ENCODE measurements at regions not wholly inside any gene's neighbourhood (a gene's known extent, or its start where the extent isn't known, plus 50 kb on each side); places are given as distances from the start of the nearest gene placed in this dataset.

DNA sequence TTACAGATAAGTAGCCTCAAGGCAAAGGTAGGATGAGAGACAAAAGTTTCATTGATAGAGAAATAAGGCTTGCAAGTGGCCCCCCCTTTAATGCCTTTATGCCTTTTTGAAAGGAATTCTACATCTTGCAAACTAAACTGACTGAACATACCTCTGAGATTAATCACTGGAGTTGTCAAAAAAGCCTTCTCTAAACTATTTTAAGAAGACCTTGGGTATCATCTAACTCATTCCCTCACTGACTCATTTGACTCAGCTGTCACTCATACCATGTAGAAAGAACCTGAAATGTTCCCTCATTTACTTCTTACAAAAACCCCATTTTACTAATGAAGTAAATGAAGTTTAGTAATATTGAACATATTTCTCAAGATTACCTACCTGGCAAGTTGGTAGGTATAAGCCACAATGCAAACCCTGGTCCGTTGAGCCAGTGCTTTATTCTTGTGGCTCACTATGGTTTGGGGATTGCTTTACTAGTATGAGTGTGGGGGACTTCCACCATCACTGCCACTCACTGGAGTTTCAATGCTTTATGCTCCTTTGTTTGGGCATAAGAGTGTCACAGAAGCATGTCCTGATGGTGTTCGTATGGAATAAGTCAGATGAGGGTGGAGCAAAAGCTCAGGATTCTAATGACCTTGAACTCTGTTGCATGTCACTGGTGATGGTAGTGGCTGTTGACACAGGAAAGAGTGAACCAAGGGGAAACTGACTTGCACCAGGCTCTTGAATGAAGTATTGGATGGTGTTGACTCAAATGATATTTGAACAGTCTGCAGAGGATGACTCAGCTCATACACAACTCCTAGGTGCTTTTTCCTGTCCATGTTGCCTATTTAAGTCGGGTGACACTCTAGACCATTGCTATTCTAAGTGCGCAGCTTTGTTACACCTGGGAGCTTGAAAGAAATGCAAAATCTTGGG, 305.5 kb upstream of the EMCN start (continued):
- TF ChIP-seq, protein P1, sequence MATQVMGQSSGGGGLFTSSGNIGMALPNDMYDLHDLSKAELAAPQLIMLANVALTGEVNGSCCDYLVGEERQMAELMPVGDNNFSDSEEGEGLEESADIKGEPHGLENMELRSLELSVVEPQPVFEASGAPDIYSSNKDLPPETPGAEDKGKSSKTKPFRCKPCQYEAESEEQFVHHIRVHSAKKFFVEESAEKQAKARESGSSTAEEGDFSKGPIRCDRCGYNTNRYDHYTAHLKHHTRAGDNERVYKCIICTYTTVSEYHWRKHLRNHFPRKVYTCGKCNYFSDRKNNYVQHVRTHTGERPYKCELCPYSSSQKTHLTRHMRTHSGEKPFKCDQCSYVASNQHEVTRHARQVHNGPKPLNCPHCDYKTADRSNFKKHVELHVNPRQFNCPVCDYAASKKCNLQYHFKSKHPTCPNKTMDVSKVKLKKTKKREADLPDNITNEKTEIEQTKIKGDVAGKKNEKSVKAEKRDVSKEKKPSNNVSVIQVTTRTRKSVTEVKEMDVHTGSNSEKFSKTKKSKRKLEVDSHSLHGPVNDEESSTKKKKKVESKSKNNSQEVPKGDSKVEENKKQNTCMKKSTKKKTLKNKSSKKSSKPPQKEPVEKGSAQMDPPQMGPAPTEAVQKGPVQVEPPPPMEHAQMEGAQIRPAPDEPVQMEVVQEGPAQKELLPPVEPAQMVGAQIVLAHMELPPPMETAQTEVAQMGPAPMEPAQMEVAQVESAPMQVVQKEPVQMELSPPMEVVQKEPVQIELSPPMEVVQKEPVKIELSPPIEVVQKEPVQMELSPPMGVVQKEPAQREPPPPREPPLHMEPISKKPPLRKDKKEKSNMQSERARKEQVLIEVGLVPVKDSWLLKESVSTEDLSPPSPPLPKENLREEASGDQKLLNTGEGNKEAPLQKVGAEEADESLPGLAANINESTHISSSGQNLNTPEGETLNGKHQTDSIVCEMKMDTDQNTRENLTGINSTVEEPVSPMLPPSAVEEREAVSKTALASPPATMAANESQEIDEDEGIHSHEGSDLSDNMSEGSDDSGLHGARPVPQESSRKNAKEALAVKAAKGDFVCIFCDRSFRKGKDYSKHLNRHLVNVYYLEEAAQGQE (IDR thresholded peaks at IDR 0.05; ENCODE audit: low read depth, low read length): no peak
- TF ChIP-seq GABPA (IDR thresholded peaks at IDR 0.05; ENCODE audit: low read depth) (no peak), ELF1 (IDR thresholded peaks at IDR 0.05) (no peak), RCOR1 (IDR thresholded peaks at IDR 0.05; ENCODE audit: low read length) (no peak), TEAD4 (IDR thresholded peaks at IDR 0.05; ENCODE audit: borderline replicate concordance, insufficient read depth) (no peak), SMC3 (IDR thresholded peaks at IDR 0.05; ENCODE audit: low read depth, low read length) (no peak), NRF1 (IDR thresholded peaks at IDR 0.05; ENCODE audit: low read depth, low read length) (no peak), MEF2A (IDR thresholded peaks at IDR 0.05; ENCODE audit: borderline replicate concordance, low read depth) (no peak), YY1 (IDR thresholded peaks at IDR 0.05; ENCODE audit: low read depth) (no peak)
- TF ChIP-seq, protein P2, sequence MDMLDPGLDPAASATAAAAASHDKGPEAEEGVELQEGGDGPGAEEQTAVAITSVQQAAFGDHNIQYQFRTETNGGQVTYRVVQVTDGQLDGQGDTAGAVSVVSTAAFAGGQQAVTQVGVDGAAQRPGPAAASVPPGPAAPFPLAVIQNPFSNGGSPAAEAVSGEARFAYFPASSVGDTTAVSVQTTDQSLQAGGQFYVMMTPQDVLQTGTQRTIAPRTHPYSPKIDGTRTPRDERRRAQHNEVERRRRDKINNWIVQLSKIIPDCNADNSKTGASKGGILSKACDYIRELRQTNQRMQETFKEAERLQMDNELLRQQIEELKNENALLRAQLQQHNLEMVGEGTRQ (IDR thresholded peaks at IDR 0.05; ENCODE audit: borderline replicate concordance, low read depth, low read length): no peak
- TF ChIP-seq, protein P3, sequence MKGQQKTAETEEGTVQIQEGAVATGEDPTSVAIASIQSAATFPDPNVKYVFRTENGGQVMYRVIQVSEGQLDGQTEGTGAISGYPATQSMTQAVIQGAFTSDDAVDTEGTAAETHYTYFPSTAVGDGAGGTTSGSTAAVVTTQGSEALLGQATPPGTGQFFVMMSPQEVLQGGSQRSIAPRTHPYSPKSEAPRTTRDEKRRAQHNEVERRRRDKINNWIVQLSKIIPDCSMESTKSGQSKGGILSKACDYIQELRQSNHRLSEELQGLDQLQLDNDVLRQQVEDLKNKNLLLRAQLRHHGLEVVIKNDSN (IDR thresholded peaks at IDR 0.05; ENCODE audit: borderline replicate concordance, low read depth): no peak
- TF ChIP-seq, protein P4, sequence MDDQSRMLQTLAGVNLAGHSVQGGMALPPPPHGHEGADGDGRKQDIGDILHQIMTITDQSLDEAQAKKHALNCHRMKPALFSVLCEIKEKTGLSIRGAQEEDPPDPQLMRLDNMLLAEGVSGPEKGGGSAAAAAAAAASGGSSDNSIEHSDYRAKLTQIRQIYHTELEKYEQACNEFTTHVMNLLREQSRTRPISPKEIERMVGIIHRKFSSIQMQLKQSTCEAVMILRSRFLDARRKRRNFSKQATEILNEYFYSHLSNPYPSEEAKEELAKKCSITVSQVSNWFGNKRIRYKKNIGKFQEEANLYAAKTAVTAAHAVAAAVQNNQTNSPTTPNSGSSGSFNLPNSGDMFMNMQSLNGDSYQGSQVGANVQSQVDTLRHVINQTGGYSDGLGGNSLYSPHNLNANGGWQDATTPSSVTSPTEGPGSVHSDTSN (IDR thresholded peaks at IDR 0.05): peak; percentile 89
- TF ChIP-seq, protein P5, sequence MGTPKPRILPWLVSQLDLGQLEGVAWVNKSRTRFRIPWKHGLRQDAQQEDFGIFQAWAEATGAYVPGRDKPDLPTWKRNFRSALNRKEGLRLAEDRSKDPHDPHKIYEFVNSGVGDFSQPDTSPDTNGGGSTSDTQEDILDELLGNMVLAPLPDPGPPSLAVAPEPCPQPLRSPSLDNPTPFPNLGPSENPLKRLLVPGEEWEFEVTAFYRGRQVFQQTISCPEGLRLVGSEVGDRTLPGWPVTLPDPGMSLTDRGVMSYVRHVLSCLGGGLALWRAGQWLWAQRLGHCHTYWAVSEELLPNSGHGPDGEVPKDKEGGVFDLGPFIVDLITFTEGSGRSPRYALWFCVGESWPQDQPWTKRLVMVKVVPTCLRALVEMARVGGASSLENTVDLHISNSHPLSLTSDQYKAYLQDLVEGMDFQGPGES (IDR thresholded peaks at IDR 0.05; ENCODE audit: low read depth, low read length): no peak
- TF ChIP-seq, protein P6, sequence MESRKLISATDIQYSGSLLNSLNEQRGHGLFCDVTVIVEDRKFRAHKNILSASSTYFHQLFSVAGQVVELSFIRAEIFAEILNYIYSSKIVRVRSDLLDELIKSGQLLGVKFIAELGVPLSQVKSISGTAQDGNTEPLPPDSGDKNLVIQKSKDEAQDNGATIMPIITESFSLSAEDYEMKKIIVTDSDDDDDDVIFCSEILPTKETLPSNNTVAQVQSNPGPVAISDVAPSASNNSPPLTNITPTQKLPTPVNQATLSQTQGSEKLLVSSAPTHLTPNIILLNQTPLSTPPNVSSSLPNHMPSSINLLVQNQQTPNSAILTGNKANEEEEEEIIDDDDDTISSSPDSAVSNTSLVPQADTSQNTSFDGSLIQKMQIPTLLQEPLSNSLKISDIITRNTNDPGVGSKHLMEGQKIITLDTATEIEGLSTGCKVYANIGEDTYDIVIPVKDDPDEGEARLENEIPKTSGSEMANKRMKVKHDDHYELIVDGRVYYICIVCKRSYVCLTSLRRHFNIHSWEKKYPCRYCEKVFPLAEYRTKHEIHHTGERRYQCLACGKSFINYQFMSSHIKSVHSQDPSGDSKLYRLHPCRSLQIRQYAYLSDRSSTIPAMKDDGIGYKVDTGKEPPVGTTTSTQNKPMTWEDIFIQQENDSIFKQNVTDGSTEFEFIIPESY (IDR thresholded peaks at IDR 0.05; ENCODE audit: borderline replicate concordance, low read depth): no peak

Data from SK-N-SH (cell line).